Ovary (tissue), 7 donors: ENCODE measurements at regions not wholly inside any gene's neighbourhood (a gene's known extent, or its start where the extent isn't known, plus 50 kb on each side); places are given as distances from the start of the nearest gene placed in this dataset.

Experiments used
- DNase-seq, 5 donors: peaks; one replicate each; pipeline ENCODE4 v3.0.0-alpha.2; 2019 to 2020
- H3K27ac ChIP-seq, 2 donors: fragments of 200-600 bp; one replicate each; pipeline versions ENCODE4 v1.5.1 to v1.8.0; 2019 to 2022
- H3K27me3 ChIP-seq: fragments of 200-600 bp; one replicate; pipeline ENCODE4 v1.8.0; 2022
- H3K36me3 ChIP-seq: fragments of 200-600 bp; sonication (generic); one replicate; pipeline ENCODE4 v1.5.1; 2019
- H3K4me1 ChIP-seq: one replicate; pipeline ENCODE4 v1.8.1; 2013; ENCODE audit warnings: mild to moderate bottlenecking, moderate library complexity; ENCODE audit not compliant: insufficient read depth
- H3K4me3 ChIP-seq: fragments of 200-600 bp; sonication (generic); one replicate; pipeline ENCODE4 v1.5.1; 2017
- H3K9me3 ChIP-seq, 2 donors: fragments of 200-600 bp in 1 of 2; sonication (generic) in 1 of 2; one replicate each; pipeline versions ENCODE4 v1.5.1 to v1.8.1; 2013 to 2019; ENCODE audit warnings: mild to moderate bottlenecking in 1 of 2, moderate library complexity in 1 of 2
- CTCF ChIP-seq, 3 donors: fragments of 450-650 bp in 2 of 3; fragments of 200-600 bp in 1 of 3; IDR thresholded peaks; one replicate each; pipeline versions ENCODE4 v1.5.1 to v1.8.0; 2016 to 2022; ENCODE audit warnings: antibody characterized with exemption in 3 of 3, mild to moderate bottlenecking in 1 of 3
- EP300 ChIP-seq: sonication (generic); formaldehyde crosslinking; IDR thresholded peaks from one replicate; pipeline ENCODE4 v1.6.1; 2017; ENCODE audit warnings: antibody characterized with exemption
- POLR2A ChIP-seq: fragments of 450-650 bp; IDR thresholded peaks from one replicate; pipeline ENCODE4 v1.6.1; 2017; ENCODE audit warnings: antibody characterized with exemption, mild to moderate bottlenecking, moderate library complexity
- WGBS, 3 donors: extraction: QIAGEN DNeasy Blood & Tissue Kit in 1 of 3; methylation state at CpG; one replicate each; pipeline versions ENCODE4 v1.1.5 to v1.1.7; 2013 to 2017; 5-methylcytosine and 5-hydroxymethylcytosine counted together
- intact Hi-C, 4 donors: fragments of 100-400 bp; cut with DNase I; formaldehyde crosslinking; loops; one replicate each; pipeline versions ENCODE4 v1.11.0 to v1.15.1; 2022 to 2023
- donor health status: DM: no; HTN: no; CAD: no; lungs with moderate emphysema.
- donor health status: DM: no; HTN: no; CAD: no.
- donor health status: Bipolar disorder and iron deficiency.
- donor health status: DM: no; HTN: no; CAD: no.
- donor health status: DM: yes; HTN: yes; CAD: no.

GRCh38 chr11:128174465-128175291, 412.7 kb downstream of the ETS1 start:
- 70 to 78% (median 76%) methylated on average over 7 of the region's 7 CpGs for WGBS, 3 donors

GRCh38 chr11:128172046-128172878, 415.1 kb downstream of the ETS1 start:
- no peaks in the 10 kb centered on the region for H3K27me3 ChIP-seq
- H3K36me3 ChIP-seq, result no peaks in the 10 kb centered on the region
- intact Hi-C loops, result loop anchor here (2.0 to 10.0 kb wide), 6 partner anchors 103 to 663 kb away; no protein-coding TSS in a partner anchor
- peak; percentile 68 to 87 (median 84) for DNase-seq
- WGBS, 3 donors, result 37 to 41% (median 38%) methylated on average over 4 of the region's 4 CpGs
- TF ChIP-seq EP300 (no peak), CTCF (IDR thresholded peaks at IDR 0.05) (peak; percentile 59 to 79 (median 72))
- H3K27ac ChIP-seq, result no peak overlapping the region
- no peak overlapping the region for H3K4me3 ChIP-seq
- no peaks in the 10 kb centered on the region for H3K9me3 ChIP-seq
- H3K4me1 ChIP-seq, result no peaks in the 10 kb centered on the region

More at GRCh38 chr11:128174465-128175291, 412.7 kb downstream of the ETS1 start:
- Histone ChIP-seq H3K36me3 (no peaks in the 10 kb centered on the region), H3K4me3 (no peak overlapping the region), H3K9me3 (no peaks in the 10 kb centered on the region), H3K4me1 (no peaks in the 10 kb centered on the region), H3K27ac (no peak overlapping the region), H3K27me3 (no peaks in the 10 kb centered on the region)
- intact Hi-C loops, result loop anchor here (5.0 to 10.0 kb wide), 5 partner anchors 100 to 660 kb away; no protein-coding TSS in a partner anchor
- no peak for TF ChIP-seq POLR2A
- no peak for TF ChIP-seq EP300
- no peak for TF ChIP-seq CTCF (IDR thresholded peaks at IDR 0.05)
- no peak for DNase-seq

GRCh38 chr11:128171506-128171905, 415.9 kb downstream of the ETS1 start:
- no peak for DNase-seq
- H3K27ac ChIP-seq, result no peak overlapping the region
- no peaks in the 10 kb centered on the region for H3K27me3 ChIP-seq
- no peaks in the 10 kb centered on the region for H3K9me3 ChIP-seq
- intact Hi-C loops, result loop anchor here (5.0 to 10.0 kb wide), 5 partner anchors 103 to 663 kb away; no protein-coding TSS in a partner anchor
- no peaks in the 10 kb centered on the region for H3K4me1 ChIP-seq
- no peak overlapping the region for H3K4me3 ChIP-seq
- 53 to 72% (median 64%) methylated on average over 4 of the region's 4 CpGs for WGBS, 3 donors
- no peak for TF ChIP-seq POLR2A
- TF ChIP-seq EP300, result no peak
- TF ChIP-seq CTCF (IDR thresholded peaks at IDR 0.05), result no peak
- no peaks in the 10 kb centered on the region for H3K36me3 ChIP-seq

GRCh38 chr11:128165572-128165971, 421.8 kb downstream of the ETS1 start:
- Histone ChIP-seq H3K4me3 (no peak overlapping the region), H3K4me1 (no peaks in the 10 kb centered on the region), H3K9me3 (no peaks in the 10 kb centered on the region), H3K27me3 (no peaks in the 10 kb centered on the region), H3K27ac (no peak overlapping the region), H3K36me3 (no peaks in the 10 kb centered on the region)
- intact Hi-C loops, result loop anchor here in 1 of 4 donors (5.0 kb wide), 1 partner anchor 667 kb away; no protein-coding TSS in a partner anchor
- 79 to 82% (median 81%) methylated on average over 4 of the region's 4 CpGs for WGBS, 3 donors
- TF ChIP-seq POLR2A, result no peak
- no peak for TF ChIP-seq EP300
- no peak for TF ChIP-seq CTCF (IDR thresholded peaks at IDR 0.05)
- DNase-seq, result no peak
